Stimulated activated CD8-positive, alpha-beta memory T cell treated with anti-CD3 and anti-CD28 coated beads, Interleukin-4, amount 100 ng/mL, for 4 hours (primary cell): ENCODE measurements at regions not wholly inside any gene's neighbourhood (a gene's known extent, or its start where the extent isn't known, plus 50 kb on each side); places are given as distances from the start of the nearest gene placed in this dataset.

Experiments used
- DNase-seq, 2 donors: peaks; one replicate each; pipeline ENCODE4 v3.0.0-alpha.2; 2020; ENCODE audit warnings: low read depth in 2 of 2, low spot score in 1 of 2

DNA sequence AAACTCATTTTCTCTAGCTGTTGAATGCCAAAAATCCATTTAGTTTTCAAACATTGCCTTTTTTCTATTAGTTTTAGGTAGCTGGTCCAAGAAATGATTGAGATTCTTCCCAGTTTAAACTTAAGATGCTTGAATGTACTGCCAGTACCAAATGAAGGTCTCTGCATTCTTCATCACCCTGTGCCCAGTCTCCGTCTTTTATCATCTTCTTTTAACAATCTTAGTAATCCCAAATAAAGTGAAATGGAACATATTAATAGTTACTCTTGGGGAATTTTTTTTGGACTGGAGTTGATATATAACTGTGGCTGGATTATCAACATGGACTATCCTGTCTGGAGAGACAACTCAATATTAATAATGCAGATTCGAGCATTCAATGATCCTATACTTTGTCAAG lies 54.1 kb upstream of the PCED1B start:
- no peak for DNase-seq

DNA sequence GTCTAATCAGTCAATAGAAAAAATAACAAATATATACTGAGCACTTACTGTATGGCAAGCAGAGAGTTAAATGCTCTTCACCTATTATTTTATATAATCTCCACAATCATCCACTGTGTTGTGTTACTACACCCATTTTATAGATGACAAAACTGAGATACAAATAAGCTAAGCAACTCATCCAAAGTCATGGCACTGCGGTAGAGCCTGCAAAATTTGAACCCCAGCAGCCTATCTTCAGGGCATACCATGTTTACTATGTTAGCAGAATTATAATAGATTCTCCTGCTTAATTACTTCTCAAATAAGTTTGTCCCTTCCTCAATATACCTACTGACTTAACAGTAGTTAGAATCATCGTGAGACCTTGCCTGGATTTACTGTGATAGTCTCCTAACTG lies 53.6 kb upstream of the PCED1B start:
- DNase-seq, result no peak

DNA sequence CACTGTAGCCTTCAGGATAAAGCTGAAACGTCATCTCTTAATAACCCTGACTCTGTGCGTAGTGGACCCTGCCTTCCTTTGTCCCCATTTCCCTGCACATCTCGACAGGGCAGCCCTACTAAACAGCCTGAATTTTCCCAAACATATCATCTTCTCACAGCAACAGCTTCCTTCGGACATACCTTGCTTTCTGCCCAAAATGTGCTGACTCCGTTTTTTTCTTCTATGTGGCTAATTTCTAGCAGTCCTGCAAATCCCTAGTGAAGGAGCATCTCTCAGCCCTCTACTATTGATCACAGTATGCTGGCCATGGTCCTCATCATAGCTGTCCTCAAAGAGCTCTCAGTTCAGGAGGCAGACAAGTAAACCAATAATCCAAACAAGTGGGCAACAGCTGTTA lies 53.1 kb upstream of the PCED1B start:
- no peak for DNase-seq
